ENCODE measurements at regions not wholly inside any gene's neighbourhood (a gene's known extent, or its start where the extent isn't known, plus 50 kb on each side); places are given as distances from the start of the nearest gene placed in this dataset.

DNA sequence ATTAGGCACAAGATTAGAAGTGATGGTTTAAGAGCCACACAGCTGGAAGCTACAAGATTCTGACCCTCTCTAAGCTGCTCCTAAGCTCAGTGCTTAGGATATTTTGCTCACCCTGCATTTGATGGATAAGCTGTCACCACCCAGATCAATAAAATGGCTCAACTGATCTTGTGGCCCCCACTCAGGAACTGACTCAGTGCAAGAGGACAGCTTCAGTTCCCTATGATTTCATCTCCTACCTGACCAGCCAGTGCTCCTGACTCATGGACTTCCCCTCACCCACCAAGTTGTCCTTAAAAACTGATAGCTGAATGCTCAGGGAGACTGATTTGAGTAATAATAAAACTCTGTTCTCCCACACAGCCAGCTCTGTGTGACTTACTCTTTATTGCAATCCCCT, 833.8 kb downstream of the GRID1 start:
- TF ChIP-seq POLR2A (IDR thresholded peaks at IDR 0.05) (no peak), EP300 (IDR thresholded peaks at IDR 0.05) (no peak)
- TF ChIP-seq, protein P1, sequence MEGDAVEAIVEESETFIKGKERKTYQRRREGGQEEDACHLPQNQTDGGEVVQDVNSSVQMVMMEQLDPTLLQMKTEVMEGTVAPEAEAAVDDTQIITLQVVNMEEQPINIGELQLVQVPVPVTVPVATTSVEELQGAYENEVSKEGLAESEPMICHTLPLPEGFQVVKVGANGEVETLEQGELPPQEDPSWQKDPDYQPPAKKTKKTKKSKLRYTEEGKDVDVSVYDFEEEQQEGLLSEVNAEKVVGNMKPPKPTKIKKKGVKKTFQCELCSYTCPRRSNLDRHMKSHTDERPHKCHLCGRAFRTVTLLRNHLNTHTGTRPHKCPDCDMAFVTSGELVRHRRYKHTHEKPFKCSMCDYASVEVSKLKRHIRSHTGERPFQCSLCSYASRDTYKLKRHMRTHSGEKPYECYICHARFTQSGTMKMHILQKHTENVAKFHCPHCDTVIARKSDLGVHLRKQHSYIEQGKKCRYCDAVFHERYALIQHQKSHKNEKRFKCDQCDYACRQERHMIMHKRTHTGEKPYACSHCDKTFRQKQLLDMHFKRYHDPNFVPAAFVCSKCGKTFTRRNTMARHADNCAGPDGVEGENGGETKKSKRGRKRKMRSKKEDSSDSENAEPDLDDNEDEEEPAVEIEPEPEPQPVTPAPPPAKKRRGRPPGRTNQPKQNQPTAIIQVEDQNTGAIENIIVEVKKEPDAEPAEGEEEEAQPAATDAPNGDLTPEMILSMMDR (IDR thresholded peaks at IDR 0.05) = no peak
